KBM-7 (cell line): ENCODE measurements at regions not wholly inside any gene's neighbourhood (a gene's known extent, or its start where the extent isn't known, plus 50 kb on each side); places are given as distances from the start of the nearest gene placed in this dataset.

Experiments
- DNase-seq: peaks from one replicate; pipeline ENCODE4 v3.0.0-alpha.2; 2015
- in situ Hi-C: fragments of 300-500 bp; cut with MboI; formaldehyde crosslinking; loops from 2 replicates; pipeline ENCODE4 v1.14.3; 2020; ENCODE audit warnings: low sequenced_read_pairs, low pct_unique_long_range_greater_than_20kb, mixed read lengths

DNA sequence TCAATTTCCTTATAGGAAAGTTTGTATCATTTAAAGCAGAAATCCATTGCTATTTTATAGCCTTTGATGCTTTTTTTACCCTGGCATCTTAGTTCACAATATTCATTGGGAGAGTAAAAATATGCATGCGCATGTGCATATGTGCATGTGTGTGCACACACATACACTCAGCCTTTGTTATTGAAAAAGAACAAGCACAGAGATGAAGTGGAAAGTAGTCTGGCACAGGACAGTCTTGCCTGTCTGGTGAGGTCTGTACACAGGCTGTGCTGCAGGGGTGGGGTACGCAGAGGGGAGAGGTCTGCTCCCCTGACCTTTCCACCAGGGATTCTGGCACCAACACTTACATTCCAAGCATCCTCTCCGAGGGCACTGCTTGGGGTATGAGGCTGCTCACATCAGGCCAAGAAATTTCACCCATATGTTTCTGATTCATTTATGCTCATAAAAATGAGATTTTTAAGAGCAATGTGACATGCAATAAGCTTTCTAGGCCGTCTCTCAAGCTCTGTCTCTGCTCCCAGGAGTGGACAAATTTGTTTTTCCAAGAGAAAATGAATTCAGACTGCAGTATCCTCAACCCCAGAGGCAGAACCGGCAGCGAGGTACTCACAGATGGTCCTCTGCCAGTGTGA lies 237.2 kb downstream of the INSIG2 start:
- DNase-seq, result no peak
- in situ Hi-C loops, result no loop called here

GRCh38 chr2:118322406-118322805 lies 234.1 kb downstream of the INSIG2 start:
- in situ Hi-C loops, result no loop called here
- DNase-seq, result no peak

GRCh38 chr2:118321432-118322105 lies 233.3 kb downstream of the INSIG2 start:
- in situ Hi-C loops, result no loop called here
- DNase-seq, result no peak

DNA sequence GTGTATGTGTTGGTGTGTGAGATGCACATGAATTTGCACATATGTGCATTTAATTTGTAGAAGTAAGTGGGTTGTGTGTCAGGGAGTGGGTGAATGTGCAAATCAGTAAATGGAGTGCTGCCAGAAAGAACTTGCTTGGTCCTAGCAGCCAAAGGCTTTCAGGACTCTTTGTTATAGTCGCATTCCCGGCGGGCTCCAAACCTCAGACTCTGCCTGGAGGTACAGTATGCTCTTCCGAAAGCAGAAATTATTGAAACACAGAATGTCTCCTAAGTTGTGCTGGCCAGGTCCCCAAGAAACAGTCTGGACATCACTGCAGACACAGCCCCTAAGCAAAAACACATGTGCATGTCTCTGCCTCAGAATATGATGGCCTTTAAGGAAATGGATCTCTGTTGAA lies 232.4 kb downstream of the INSIG2 start:
- in situ Hi-C loops, result no loop called here
- no peak for DNase-seq

- in situ Hi-C loops, result no loop called here
- no peak for DNase-seq
Measured at GRCh38 chr2:118320196-118320595, 231.9 kb downstream of the INSIG2 start.

DNA sequence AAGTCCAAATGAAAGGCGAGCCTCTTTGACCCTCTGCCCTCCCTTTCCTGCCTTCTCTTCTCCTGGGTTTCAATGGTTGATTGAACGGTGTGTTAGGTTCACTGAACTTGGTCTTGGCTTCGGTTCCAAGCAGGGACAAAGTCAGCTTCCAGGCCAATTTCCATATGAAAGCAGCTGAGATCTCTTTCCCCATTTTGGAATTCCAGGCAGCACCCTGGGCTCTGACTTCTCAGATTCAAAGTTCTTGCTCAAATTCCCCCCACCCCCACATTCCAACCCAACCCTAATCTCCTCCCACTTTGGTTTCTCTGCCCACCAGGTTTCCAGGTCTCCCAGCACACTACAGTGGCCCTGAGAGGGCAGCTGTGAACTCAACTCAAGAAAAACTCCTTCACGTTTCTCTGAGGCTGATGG lies 231.0 kb downstream of the INSIG2 start:
- in situ Hi-C loops, result no loop called here
- DNase-seq, result no peak

- in situ Hi-C loops, result no loop called here
- no peak for DNase-seq
Measured at GRCh38 chr2:118315606-118316005, 227.3 kb downstream of the INSIG2 start.

GRCh38 chr2:118312969-118313756 lies 224.9 kb downstream of the INSIG2 start:
- DNase-seq, result no peak
- in situ Hi-C loops, result no loop called here

GRCh38 chr2:118310681-118311429 lies 222.6 kb downstream of the INSIG2 start:
- DNase-seq, result no peak
- in situ Hi-C loops, result no loop called here

DNA sequence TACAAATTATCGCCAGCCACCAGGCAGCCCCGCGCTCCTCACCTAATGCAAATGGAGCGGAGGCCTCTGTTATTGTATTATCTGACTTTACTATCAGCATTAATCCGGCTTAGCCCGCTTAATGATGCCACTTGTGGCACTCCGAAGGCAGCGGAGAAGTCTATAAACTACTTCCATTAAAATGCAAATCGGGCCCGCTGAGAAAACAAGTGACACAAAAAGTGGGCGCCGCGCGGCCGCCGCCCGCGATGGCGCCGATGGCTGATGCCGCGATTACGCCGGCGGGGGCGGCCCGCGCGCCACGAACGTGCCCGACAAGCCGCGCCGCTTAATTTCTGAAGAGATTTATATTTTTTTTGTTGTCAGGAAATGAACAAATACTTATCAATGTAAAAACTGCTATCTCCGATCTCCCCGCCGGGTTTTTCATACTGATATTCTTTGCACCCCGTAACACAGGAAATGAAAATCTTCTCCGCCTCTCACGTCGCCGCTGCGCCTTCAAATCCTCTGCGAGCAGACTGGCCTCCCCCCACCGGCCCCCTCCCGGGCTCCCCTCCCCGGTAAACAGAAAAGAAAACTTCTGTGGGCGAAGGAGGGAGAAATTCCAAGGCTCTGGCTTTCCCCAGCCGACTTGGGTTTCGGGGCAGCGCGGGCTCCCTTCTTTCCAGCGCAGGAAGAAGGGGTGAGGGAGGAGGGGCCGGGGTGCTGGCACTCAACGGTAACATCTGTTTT lies 221.8 kb downstream of the INSIG2 start:
- DNase-seq, result no peak
- in situ Hi-C loops, result no loop called here

DNA sequence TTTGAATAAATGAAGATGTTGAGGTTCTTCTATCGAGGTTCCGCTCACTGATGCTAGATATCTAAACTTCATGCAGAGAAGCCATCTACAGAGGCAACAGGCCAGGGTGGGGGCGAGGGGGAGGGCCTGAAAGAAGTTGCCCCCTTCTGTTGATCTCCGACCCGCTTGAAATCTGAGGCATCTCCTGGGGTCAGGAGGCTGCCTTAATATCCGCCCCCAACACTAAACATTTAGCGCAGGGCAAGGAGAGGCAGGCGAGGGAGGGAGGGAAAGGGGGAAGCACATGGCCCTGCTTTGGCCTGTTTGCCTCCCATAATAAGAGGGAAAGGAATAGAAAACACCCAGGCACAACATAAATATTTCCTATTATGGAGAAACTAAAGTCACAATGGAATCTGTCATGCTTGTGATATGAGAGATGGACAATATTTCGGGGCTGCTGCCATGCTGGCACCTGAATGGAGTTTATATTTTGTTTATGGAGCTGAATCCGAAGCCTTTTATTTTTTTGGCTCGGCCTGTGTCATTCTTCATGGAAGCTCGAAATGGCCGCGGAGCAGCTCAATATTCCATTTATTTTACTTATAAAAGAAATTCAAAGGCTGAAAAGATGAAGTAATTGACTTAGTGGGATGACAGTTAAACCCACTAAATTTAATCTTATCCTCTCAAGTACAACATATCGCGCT lies 221.1 kb downstream of the INSIG2 start:
- in situ Hi-C loops, result no loop called here
- DNase-seq, result no peak

GRCh38 chr2:118307864-118308263 lies 219.6 kb downstream of the INSIG2 start:
- in situ Hi-C loops, result no loop called here
- DNase-seq, result no peak

GRCh38 chr2:118301248-118301647 lies 213.0 kb downstream of the INSIG2 start:
- in situ Hi-C loops, result no loop called here
- DNase-seq, result no peak

DNA sequence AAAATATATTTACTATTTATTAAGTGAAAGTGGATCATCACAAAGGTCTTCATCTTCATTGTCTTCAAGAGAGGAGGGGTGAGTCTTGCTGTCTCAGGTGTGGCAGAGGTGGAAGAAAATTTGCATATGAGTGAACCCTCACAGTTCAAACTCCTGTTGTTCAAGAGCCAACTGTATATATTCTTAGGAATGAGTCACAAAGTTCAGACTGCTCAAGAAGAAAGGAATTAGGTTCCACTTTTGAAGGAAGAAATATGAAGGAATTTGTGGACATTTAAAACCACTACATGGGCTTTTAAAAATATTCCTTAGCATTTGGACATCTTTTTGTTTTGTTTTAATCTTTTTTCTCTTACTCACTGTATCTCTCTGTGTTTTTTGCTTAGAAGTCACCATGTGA lies 212.6 kb downstream of the INSIG2 start:
- in situ Hi-C loops, result no loop called here
- no peak for DNase-seq

DNA sequence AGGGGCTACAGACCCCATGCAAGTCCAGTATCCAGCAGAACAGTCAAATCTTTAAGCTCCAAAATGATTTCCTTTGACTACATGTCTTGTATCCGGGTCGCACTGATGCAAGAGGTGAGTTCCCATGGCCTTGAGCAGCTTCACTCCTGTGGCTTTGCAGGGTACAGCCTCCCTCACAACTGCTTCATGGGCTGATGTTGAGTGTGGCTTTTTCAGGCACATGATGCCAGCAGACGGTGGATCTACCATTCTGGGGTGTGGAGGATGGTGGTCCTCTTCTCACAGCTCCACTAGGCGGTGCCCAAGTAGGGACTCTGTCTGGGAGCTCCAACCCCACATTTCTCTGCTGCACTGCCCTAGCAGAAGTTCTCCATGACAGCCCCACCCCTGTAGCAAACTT lies 208.4 kb downstream of the INSIG2 start:
- DNase-seq, result no peak
- in situ Hi-C loops, result no loop called here

DNA sequence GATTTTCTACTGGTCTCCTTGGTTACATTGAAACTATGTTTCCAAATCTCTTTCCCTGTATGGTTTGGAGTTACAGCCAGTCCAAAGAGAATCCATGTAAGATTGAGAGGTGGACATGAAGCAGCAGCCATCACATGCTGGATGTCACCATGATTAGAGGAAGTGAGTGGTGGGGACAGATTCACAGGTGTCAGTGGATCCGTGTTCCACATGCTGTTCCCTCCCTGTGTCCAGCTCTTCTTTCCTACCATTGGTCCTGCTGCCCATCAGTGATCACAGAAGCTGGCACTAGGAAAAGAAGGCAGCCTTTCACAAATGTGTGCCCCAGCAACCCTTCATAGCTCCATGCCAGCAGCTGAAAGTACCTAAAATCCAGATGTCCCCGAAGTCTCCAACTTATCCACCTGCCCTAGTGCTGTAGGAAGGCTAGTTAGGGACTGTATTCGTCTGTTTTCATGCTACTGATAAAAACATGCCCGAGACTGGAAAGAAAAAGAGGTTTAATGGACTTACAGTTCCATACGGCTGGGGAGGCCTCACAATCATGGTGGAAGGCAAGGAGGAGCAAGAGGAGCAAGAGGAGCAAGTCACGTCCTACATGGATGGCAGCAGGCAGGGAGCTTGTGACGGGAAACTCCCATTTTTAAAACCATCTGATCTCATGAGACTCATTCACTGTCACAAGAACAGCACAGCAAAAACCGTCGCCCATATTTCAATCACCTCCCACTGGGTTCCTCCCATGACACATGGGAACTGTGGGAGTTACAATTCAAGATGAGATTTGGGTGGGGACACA lies 207.5 kb downstream of the INSIG2 start:
- in situ Hi-C loops, result no loop called here
- DNase-seq, result no peak

- in situ Hi-C loops, result no loop called here
- no peak for DNase-seq
Measured at GRCh38 chr2:118294063-118294462, 205.8 kb downstream of the INSIG2 start.

DNA sequence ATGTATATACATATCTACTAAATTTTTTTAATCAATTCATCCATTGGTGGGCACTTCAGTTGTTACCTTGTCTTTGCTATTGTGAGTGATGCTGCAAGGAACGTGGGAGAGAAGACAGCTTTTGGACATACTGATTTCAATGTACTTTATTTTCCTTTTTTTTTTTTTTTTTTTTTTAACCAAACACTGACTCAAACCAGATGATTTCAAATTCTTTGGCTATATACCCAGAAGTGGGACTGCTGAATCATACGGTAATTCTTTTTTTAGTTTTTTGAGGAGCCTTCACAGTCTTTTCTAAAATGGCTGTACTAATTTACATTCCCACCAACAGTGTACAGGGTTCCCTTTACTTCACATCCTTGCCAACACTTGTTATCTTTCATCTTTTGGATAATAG lies 204.7 kb downstream of the INSIG2 start:
- in situ Hi-C loops, result no loop called here
- no peak for DNase-seq
